Stimulated activated CD8-positive, alpha-beta memory T cell treated with anti-CD3 and anti-CD28 coated beads, Interleukin-4, amount 100 ng/mL, for 48 hours (primary cell): ENCODE measurements at regions not wholly inside any gene's neighbourhood (a gene's known extent, or its start where the extent isn't known, plus 50 kb on each side); places are given as distances from the start of the nearest gene placed in this dataset.
"Not testable (repeated sequence)": the region's sequence is repeated elsewhere in the genome, so short reads cannot be mapped to it uniquely, and the experiment has no call there.

Source experiments
- DNase-seq: peaks from one replicate; pipeline ENCODE4 v3.0.0-alpha.2; 2020

DNA sequence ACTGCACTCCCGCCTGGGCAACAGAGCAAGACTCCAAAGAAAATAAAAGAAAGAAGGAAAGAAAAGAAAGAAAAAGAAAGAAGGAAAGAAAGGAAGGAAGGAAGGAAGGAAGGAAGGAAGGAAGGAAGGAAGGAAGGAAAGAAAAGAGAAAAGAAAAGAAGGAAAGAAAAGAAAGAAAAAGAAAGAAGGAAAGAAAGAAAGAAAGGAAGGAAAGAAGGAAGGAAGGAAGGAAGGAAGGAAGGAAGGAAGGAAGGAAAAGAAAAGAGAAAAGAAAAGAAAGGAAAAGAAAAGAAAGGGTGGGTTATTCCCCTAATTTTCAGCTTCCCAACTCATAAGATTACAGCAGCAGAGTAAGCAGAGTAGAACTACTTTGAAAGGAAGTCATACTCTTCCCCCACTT lies 64.4 kb downstream of the TMEM200C start:
- DNase-seq: not testable (repeated sequence)

GRCh38 chr18:5828913-5829312 lies 66.4 kb downstream of the TMEM200C start:
- no peak for DNase-seq

DNA sequence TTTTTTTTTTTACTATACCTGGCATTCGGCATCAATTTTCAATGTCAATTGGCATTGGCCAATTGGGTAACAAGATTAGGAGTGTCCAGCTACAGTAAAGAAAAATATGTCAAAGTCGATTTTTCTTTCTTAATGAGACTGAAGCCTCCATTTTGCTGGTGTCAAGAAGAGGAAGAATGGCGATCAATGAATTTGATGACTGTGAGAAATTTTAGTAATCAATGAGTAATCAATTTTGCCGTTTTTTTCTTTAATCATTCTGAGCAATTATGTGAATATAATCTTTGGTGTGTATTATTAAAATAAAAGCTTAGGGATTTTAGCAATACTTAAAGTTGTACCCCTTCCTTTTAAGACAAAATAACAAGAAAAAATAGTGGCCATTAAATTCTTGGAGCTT lies 69.7 kb downstream of the TMEM200C start:
- no peak for DNase-seq

- DNase-seq: no peak
Measured at GRCh38 chr18:5824370-5824984, 70.8 kb downstream of the TMEM200C start.

DNA sequence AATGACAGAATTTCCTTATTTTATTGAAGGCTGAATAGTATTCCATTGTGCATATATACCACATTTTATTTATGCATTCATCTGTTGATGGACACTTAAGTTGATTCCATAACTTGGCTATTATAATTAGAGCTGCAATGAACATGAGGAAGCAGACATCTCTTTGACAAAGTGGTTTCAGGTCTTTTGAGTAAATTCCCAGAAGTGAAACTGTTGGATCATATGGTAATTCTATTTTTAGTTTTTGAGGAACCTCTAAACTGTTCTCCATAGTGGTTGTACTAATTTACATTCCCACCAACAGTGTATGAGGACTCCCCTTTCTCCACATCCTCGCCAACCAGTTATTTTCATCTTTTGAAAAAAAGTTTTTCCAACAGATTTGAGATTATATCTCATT lies 77.5 kb downstream of the TMEM200C start:
- no peak for DNase-seq

- DNase-seq: no peak
Measured at GRCh38 chr18:5806860-5807259, 88.5 kb downstream of the TMEM200C start.

DNA sequence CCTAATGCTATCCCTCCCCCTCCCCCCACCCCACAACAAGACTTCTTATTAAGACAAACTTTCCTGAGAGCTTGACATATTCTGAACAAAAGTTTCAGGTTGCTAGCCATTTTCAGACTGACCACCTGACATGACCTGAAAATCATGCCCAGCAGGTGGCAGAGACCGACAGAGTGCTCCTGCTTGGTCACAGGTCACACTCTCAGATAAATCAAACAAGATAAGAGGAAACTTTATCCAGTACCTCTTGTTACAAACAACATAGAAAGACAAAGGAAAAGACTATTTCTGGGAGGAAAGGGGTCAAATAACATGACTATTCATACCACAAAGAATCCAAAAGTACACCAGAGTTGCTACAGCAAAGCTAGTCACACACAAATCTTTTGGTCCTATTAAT lies 107.4 kb downstream of the TMEM200C start:
- DNase-seq: no peak

- no peak for DNase-seq
Measured at GRCh38 chr18:5779922-5780321, 115.4 kb downstream of the TMEM200C start.

GRCh38 chr18:5772306-5773105 lies 122.8 kb downstream of the TMEM200C start:
- DNase-seq: no peak

- DNase-seq: no peak
Measured at GRCh38 chr18:5771343-5771742, 124.0 kb downstream of the TMEM200C start.

- DNase-seq: no peak
Measured at GRCh38 chr18:5770176-5770575, 125.1 kb downstream of the TMEM200C start.

DNA sequence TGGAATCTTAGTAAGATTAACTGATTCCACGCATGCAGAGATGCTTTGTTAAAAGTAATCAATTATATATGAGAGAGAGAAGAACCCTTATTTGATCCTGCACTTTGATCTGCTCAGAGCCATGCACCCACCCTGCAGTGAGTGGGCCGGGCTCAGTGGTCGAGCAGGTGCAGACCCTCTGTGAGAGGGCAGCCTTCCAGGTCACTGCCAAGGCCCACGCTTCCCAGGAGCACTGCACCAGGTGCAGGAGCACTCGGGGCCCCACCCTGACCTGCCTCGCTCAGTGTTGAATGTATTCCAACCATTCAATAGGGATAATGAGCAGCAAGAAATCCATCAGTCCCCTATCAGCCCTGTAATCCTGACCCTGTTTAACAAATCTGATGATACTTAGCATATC lies 126.9 kb downstream of the TMEM200C start:
- DNase-seq: no peak

- DNase-seq: no peak
Measured at GRCh38 chr18:5759194-5759593, 136.1 kb downstream of the TMEM200C start.

DNA sequence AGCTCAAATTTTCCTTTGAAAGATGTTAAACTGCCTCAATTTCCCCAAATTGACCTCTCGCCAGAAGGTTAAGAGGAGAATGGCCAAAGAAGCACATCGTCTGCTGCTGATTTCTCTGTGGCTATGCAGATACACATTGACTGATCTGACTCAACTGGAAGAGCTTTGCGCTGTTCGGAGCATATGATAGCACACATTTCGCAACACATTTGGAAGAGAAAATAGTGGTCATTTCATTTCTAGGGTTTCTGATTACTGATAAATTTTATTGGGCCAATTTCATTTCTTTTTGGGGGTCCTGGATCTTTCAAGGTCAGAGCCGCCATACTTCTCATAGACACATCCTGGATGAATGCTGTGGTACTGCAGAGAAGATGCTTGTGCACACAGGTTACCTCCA lies 138.5 kb downstream of the TMEM200C start:
- DNase-seq: no peak

DNA sequence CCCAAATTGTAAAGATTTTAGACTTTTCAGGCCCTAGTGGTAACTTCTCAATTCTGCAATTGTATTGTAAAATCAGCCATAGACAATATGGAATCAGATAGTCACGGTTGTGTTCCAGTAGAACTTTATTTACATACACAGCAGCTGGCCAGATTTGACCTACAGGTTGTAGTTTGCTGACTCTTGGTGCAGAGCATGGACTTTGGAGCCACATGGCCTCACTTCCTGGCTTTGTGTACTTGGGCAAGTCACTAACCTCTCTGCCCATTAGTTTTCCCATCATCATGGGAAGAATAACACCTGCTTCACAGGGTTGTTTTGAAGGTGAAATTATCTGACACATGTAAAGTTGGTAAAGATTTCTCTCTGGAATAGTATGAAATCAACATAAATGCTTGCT lies 147.6 kb downstream of the TMEM200C start:
- no peak for DNase-seq

DNA sequence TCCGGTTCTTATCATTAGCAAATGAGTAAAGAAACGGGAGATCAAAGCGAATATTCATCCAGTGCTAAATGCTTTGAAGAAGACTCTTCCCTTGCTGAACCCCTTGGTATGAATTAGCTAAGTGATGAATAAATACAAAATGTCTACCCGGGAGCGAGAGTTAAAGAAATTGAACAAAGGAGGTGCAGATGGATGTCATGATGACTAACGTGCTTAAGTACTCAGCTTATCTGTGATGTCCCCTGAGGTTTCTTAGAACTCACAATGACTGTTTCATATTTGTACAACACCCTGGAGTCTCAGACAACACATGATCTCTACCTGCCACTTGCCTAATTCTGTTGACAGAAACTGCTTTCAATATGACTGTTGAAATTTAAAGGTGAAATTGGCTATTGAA lies 148.5 kb downstream of the TMEM200C start:
- no peak for DNase-seq

GRCh38 chr18:5744659-5745058 lies 150.7 kb downstream of the TMEM200C start:
- DNase-seq: no peak

DNA sequence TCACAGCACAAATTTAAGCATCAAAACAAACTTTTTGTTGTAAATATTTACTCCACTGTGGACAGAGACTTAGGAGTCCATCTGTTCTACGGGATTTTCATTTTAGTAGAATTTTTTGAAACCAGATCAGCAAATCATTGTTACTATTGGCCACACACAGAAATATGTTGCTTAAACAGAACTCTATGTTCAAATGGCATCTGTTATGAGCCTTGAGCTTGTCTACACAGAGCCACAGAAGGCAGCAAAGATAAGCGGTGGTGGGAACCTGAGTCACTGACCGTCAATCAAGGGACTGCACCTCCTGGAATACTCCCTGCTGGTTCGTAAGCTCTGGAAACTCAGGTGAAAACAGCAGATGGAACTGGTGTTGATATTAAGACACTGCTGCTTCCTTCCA lies 156.8 kb downstream of the TMEM200C start:
- DNase-seq: no peak

- no peak for DNase-seq
Measured at GRCh38 chr18:5732318-5732717, 163.0 kb downstream of the TMEM200C start.

GRCh38 chr18:5729983-5730699 lies 165.2 kb downstream of the TMEM200C start:
- no peak for DNase-seq

- no peak for DNase-seq
Measured at GRCh38 chr18:5728531-5728930, 166.8 kb downstream of the TMEM200C start.

GRCh38 chr18:5726011-5726410 lies 169.3 kb downstream of the TMEM200C start:
- no peak for DNase-seq

GRCh38 chr18:5721924-5722323 lies 173.4 kb downstream of the TMEM200C start:
- no peak for DNase-seq

- DNase-seq: no peak
Measured at GRCh38 chr18:5720132-5720531, 175.2 kb downstream of the TMEM200C start.
